ENCODE measurements at regions not wholly inside any gene's neighbourhood (a gene's known extent, or its start where the extent isn't known, plus 50 kb on each side); places are given as distances from the start of the nearest gene placed in this dataset.

DNA sequence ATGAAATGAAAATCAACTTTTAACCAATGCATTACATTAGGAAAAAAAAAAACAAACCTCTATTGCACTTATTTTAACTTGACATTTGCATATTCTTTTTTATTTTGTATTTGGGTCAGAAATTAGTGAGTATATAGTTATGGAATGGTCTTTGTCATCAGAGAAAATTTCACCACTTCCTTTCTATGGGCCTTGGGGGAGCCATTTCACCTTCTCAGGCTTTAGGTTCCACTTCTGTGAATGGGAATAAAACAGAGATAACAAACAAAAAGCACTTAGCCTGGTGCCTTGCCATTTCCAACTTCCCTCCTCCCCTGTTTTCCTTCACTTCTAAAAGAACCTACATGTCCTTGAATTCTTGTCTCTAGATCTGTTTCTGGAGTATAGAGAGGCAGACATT lies 168.0 kb upstream of the STT3B start:
- TF ChIP-seq, protein P1, sequence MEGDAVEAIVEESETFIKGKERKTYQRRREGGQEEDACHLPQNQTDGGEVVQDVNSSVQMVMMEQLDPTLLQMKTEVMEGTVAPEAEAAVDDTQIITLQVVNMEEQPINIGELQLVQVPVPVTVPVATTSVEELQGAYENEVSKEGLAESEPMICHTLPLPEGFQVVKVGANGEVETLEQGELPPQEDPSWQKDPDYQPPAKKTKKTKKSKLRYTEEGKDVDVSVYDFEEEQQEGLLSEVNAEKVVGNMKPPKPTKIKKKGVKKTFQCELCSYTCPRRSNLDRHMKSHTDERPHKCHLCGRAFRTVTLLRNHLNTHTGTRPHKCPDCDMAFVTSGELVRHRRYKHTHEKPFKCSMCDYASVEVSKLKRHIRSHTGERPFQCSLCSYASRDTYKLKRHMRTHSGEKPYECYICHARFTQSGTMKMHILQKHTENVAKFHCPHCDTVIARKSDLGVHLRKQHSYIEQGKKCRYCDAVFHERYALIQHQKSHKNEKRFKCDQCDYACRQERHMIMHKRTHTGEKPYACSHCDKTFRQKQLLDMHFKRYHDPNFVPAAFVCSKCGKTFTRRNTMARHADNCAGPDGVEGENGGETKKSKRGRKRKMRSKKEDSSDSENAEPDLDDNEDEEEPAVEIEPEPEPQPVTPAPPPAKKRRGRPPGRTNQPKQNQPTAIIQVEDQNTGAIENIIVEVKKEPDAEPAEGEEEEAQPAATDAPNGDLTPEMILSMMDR (IDR thresholded peaks at IDR 0.05), result no peak
- no peak for TF ChIP-seq POLR2A (IDR thresholded peaks at IDR 0.05)
